HepG2 (cell line): ENCODE measurements at regions not wholly inside any gene's neighbourhood (a gene's known extent, or its start where the extent isn't known, plus 50 kb on each side); places are given as distances from the start of the nearest gene placed in this dataset.

Experiments used
- ATAC-seq: fragments of 200-7000 bp; cut with Tn5 transposase; 3 replicates; pipeline ENCODE4 v1.9.1; 2020; ENCODE audit warnings: mild to moderate bottlenecking, moderate library complexity
- BruUV-seq: library from RNA; stranded (reverse); fragments of 400-500 nt; replicated peaks from 2 replicates; lab custom pipeline; 2021; lab: Mats Ljungman, UMichigan
- CTCF ChIA-PET: fragments of 300-600 bp; formaldehyde crosslinking; extraction: SDS; loops from one replicate; lab custom pipeline; 2021; ENCODE audit warnings: low total read pairs, inconsistent platforms, low intra/inter-chr PET ratio; lab: Yijun Ruan, JAX
- POLR2A ChIA-PET: fragments of 350-600 bp; sonication (Branson Sonifier 250); formaldehyde crosslinking; loops from one replicate; lab custom pipeline; 2020; ENCODE audit warnings: antibody characterized with exemption, inconsistent platforms; lab: Yijun Ruan, JAX
- DNase-seq: peaks from one replicate; pipeline ENCODE4 v3.0.0-alpha.2; 2015; ENCODE audit warnings: low spot score
- FAIRE-seq: peaks from 3 replicates; lab custom pipeline; 2011; peaks lifted over from hg19 to GRCh38; lab: Jason Lieb, UNC
- H2AFZ ChIP-seq: one replicate; pipeline ENCODE4 v1.6.1; 2011; ENCODE audit warnings: low read length, inconsistent platforms
- H3K27ac ChIP-seq: fragments of 300-600 bp; 3 replicates; pipeline ENCODE4 v1.8.0; 2011; ENCODE audit warnings: mixed run types, mild to moderate bottlenecking, mixed read lengths, low read length, inconsistent platforms; ENCODE audit not compliant: insufficient read depth; ENCODE audit errors: extremely low read length
- H3K27me3 ChIP-seq, 2 experiments: fragments of 200-600 bp in 1 of 2; 2 replicates in 1 of 2; 3 replicates in 1 of 2; pipeline versions ENCODE4 v1.6.0 to v1.8.0; 2011; ENCODE audit warnings: low read length in 2 of 2, mild to moderate bottlenecking in 2 of 2, moderate library complexity in 2 of 2, inconsistent platforms in 1 of 2; ENCODE audit not compliant: insufficient read depth in 2 of 2, control insufficient read depth in 1 of 2
- H3K36me3 ChIP-seq, 2 experiments: fragments of 200-600 bp in 1 of 2; replicated peaks in 1 of 2; 2 replicates in 1 of 2; 3 replicates in 1 of 2; pipeline versions ENCODE4 v1.5.1 to v1.8.0; 2011; ENCODE audit warnings: low read length in 2 of 2, inconsistent platforms in 1 of 2; ENCODE audit not compliant: insufficient read depth in 2 of 2, control insufficient read depth in 1 of 2
- H3K4me1 ChIP-seq: 2 replicates; pipeline ENCODE4 v1.5.1; 2012; ENCODE audit warnings: low read length, inconsistent platforms; ENCODE audit not compliant: insufficient read depth
- H3K4me2 ChIP-seq: 2 replicates; pipeline ENCODE4 v1.6.0; 2011; ENCODE audit warnings: low read depth, low read length, inconsistent platforms
- H3K4me3 ChIP-seq, 3 experiments: fragments of 200-600 bp in 1 of 3; sonication (generic), shearing (Covaris generic) in 1 of 3; replicated peaks in 1 of 3; 2 replicates each; pipeline ENCODE4 v1.5.1; 2011 to 2016; ENCODE audit warnings: low read length in 3 of 3, inconsistent platforms in 2 of 3, low read depth in 2 of 3, mild to moderate bottlenecking in 2 of 3, control low read depth in 1 of 3, mixed read lengths in 1 of 3; ENCODE audit not compliant: insufficient read depth in 1 of 3
- H3K79me2 ChIP-seq: one replicate; pipeline ENCODE4 v1.6.1; 2011; ENCODE audit warnings: low read length, inconsistent platforms; ENCODE audit not compliant: insufficient read depth
- H3K9ac ChIP-seq: 2 replicates; pipeline ENCODE4 v1.6.0; 2011; ENCODE audit warnings: mild to moderate bottlenecking, low read depth, low read length, inconsistent platforms; ENCODE audit not compliant: insufficient read depth
- H3K9me3 ChIP-seq: 2 replicates; pipeline ENCODE4 v1.5.1; 2012; ENCODE audit warnings: mild to moderate bottlenecking, low read length
- H4K20me1 ChIP-seq: 2 replicates; pipeline ENCODE4 v1.6.0; 2011; ENCODE audit warnings: inconsistent platforms, mild to moderate bottlenecking, low read length, moderate library complexity; ENCODE audit not compliant: insufficient read depth
- ELF4 ChIP-seq: sonication (generic); formaldehyde crosslinking; IDR thresholded peaks from 2 replicates; pipeline ENCODE4 v1.5.0; 2020; ENCODE audit warnings: missing genetic modification reagents, mild to moderate bottlenecking, moderate library complexity, borderline replicate concordance
- FIP1L1 ChIP-seq: fragments of 200-400 bp; formaldehyde crosslinking; IDR thresholded peaks from 2 replicates; pipeline ENCODE4 v1.6.1; 2018; ENCODE audit warnings: low read depth, mild to moderate bottlenecking, low read length, moderate library complexity, borderline replicate concordance; ENCODE audit not compliant: insufficient read depth
- HMG20B ChIP-seq: conservative IDR thresholded peaks from 2 replicates; pipeline ENCODE4 v1.6.1; 2016; ENCODE audit warnings: missing genetic modification reagents, missing compliant biosample characterization
- MED8 ChIP-seq: sonication (generic); formaldehyde crosslinking; IDR thresholded peaks from 2 replicates; pipeline ENCODE4 v1.8.1; 2023; ENCODE audit warnings: mild to moderate bottlenecking, missing genetic modification reagents; ENCODE audit not compliant: insufficient replicate concordance
- PHF20 ChIP-seq: sonication (generic); formaldehyde crosslinking; IDR thresholded peaks from 2 replicates; pipeline ENCODE4 v1.5.0; 2020; ENCODE audit warnings: mild to moderate bottlenecking, missing genetic modification reagents
- PITX1 ChIP-seq: sonication (generic); formaldehyde crosslinking; IDR thresholded peaks from 2 replicates; pipeline ENCODE4 v1.5.1; 2020; ENCODE audit warnings: mild to moderate bottlenecking, missing genetic modification reagents
- TCF7L2 ChIP-seq: IDR thresholded peaks from 2 replicates; pipeline ENCODE4 v1.6.1; 2011; ENCODE audit warnings: mild to moderate bottlenecking, low read depth, low read length, moderate library complexity
- ZNF260 ChIP-seq: sonication (generic); formaldehyde crosslinking; IDR thresholded peaks from 2 replicates; pipeline ENCODE4 v1.4.0; 2020; ENCODE audit warnings: missing genetic modification reagents, low read depth, mild to moderate bottlenecking, borderline replicate concordance
- in situ Hi-C: cut with HindIII; loops from 2 replicates; pipeline ENCODE4 v1.10.0; 2017; ENCODE audit warnings: low pct_unique_long_range_greater_than_20kb; ENCODE audit not compliant: extremely low pct_ligation_motif_present
- intact Hi-C: fragments of 100-400 bp; cut with micrococcal nuclease; formaldehyde crosslinking; loops from one replicate; pipeline ENCODE4 v1.10.0; 2022; ENCODE audit not compliant: unreplicated experiment
- TF ChIP-seq, protein P1 (sequence below): IDR thresholded peaks from 2 replicates; pipeline ENCODE4 v1.6.1; 2016; ENCODE audit warnings: low read depth, control low read depth
- TF ChIP-seq, protein P2 (sequence below): sonication (generic); formaldehyde crosslinking; IDR thresholded peaks from 2 replicates; pipeline ENCODE4 v1.5.0; 2020; ENCODE audit warnings: mild to moderate bottlenecking, missing genetic modification reagents
- TF ChIP-seq, protein P3 (sequence below): sonication (generic); formaldehyde crosslinking; IDR thresholded peaks from 2 replicates; pipeline ENCODE4 v1.4.0; 2020; ENCODE audit warnings: mild to moderate bottlenecking, missing genetic modification reagents

DNA sequence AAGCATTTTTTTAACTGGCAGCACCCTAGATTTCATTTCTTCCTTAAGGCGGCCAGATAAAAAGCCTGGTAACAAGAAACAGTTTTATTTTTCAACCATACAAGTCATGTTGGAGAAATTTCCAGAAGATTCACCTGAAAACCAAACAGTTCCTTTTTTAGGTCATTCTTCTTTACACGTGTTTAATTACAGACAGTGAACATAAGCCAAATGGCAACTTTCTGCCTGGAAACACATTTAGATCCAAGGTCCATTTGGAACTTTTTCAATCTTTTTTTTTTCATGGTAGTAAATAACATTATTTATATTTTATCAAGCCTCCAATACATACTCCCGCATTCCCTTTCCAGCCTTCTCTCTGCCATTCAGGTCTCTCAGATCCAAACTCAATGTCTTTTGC is 886.1 kb upstream of the MIR17HG start (continued):
- TF ChIP-seq ELF4 (no peak), ZNF260 (CRISPR knock-in tag) (no peak)
- TF ChIP-seq, all 625 proteins: peak for 0

DNA sequence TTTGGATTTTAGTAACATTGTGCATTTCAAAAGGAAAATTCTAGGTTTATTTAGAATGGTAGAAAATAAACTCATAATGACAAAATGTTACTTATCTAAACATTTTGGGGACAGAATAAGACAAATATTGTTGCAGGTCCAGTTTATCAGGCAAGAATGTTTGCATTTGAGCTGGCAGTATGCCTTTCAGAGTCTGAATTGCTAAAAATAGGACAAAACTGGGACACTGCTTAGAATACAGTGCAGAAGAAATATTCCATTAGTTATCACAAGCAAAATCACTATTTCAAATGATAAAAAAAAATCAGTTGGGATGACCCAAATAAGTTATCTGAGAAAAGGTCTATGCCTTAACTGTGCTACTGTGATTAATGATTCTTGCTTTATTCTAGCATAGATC is 870.3 kb upstream of the MIR17HG start:
- intact Hi-C loops, result no loop called here
- Histone ChIP-seq H3K9ac (no peak overlapping the region), H2AFZ (no peak overlapping the region), H3K4me2 (no peak overlapping the region), H3K27me3 (no peaks in the 10 kb centered on the region), H3K36me3 (no peaks in the 10 kb centered on the region), H3K27ac (no peak overlapping the region), H3K4me3 (no peak overlapping the region)
- no TSS peak for BruUV-seq
- in situ Hi-C loops, result no loop called here
- ATAC-seq (no peak), FAIRE-seq (no peak), DNase-seq (no peak)
- POLR2A ChIA-PET, result no interaction called here
- TF ChIP-seq PITX1 (CRISPR knock-in tag), result no peak
- no peak for TF ChIP-seq HMG20B
- no peak for TF ChIP-seq TCF7L2
- TF ChIP-seq, protein P1, sequence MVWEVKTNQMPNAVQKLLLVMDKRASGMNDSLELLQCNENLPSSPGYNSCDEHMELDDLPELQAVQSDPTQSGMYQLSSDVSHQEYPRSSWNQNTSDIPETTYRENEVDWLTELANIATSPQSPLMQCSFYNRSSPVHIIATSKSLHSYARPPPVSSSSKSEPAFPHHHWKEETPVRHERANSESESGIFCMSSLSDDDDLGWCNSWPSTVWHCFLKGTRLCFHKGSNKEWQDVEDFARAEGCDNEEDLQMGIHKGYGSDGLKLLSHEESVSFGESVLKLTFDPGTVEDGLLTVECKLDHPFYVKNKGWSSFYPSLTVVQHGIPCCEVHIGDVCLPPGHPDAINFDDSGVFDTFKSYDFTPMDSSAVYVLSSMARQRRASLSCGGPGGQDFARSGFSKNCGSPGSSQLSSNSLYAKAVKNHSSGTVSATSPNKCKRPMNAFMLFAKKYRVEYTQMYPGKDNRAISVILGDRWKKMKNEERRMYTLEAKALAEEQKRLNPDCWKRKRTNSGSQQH (CRISPR knock-in tag), result no peak
- TF ChIP-seq FIP1L1, result no peak
- TF ChIP-seq, protein P2, sequence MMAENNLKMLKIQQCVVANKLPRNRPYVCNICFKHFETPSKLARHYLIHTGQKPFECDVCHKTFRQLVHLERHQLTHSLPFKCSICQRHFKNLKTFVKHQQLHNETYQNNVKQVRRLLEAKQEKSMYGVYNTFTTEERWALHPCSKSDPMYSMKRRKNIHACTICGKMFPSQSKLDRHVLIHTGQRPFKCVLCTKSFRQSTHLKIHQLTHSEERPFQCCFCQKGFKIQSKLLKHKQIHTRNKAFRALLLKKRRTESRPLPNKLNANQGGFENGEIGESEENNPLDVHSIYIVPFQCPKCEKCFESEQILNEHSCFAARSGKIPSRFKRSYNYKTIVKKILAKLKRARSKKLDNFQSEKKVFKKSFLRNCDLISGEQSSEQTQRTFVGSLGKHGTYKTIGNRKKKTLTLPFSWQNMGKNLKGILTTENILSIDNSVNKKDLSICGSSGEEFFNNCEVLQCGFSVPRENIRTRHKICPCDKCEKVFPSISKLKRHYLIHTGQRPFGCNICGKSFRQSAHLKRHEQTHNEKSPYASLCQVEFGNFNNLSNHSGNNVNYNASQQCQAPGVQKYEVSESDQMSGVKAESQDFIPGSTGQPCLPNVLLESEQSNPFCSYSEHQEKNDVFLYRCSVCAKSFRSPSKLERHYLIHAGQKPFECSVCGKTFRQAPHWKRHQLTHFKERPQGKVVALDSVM (CRISPR knock-in tag), result no peak
- no peak for TF ChIP-seq MED8 (CRISPR knock-in tag)
- TF ChIP-seq PHF20 (CRISPR knock-in tag), result no peak
- TF ChIP-seq, protein P3, sequence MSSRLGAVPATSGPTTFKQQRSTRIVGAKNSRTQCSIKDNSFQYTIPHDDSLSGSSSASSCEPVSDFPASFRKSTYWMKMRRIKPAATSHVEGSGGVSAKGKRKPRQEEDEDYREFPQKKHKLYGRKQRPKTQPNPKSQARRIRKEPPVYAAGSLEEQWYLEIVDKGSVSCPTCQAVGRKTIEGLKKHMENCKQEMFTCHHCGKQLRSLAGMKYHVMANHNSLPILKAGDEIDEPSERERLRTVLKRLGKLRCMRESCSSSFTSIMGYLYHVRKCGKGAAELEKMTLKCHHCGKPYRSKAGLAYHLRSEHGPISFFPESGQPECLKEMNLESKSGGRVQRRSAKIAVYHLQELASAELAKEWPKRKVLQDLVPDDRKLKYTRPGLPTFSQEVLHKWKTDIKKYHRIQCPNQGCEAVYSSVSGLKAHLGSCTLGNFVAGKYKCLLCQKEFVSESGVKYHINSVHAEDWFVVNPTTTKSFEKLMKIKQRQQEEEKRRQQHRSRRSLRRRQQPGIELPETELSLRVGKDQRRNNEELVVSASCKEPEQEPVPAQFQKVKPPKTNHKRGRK (CRISPR knock-in tag), result no peak
- TF ChIP-seq, all 625 proteins: peak for 0
- Histone ChIP-seq H3K9me3 (peaks cover 69% of the 10 kb centered on the region), H4K20me1 (no peaks in the 10 kb centered on the region), H3K79me2 (no peaks in the 10 kb centered on the region), H3K4me1 (no peaks in the 10 kb centered on the region)
- CTCF ChIA-PET, result no interaction called here
